Neural cell (in vitro differentiated cells): ENCODE measurements at regions not wholly inside any gene's neighbourhood (a gene's known extent, or its start where the extent isn't known, plus 50 kb on each side); places are given as distances from the start of the nearest gene placed in this dataset.

Experiments
- H2AFZ ChIP-seq: fragments of 200-600, 300-800 bp; sonication (generic), shearing (Covaris generic); 2 replicates; pipeline ENCODE4 v1.6.0; 2014; ENCODE audit warnings: low read depth, mild to moderate bottlenecking, antibody characterized with exemption, low read length, moderate library complexity
- H3F3A ChIP-seq: fragments of 200-600 bp; shearing (Covaris generic); 2 replicates; pipeline ENCODE4 v1.6.1; 2016; ENCODE audit warnings: mild to moderate bottlenecking, moderate library complexity, mixed read lengths, antibody characterized with exemption, low read length; ENCODE audit not compliant: insufficient read depth, poor library complexity, severe bottlenecking
- H3K27ac ChIP-seq: fragments of 200-600, 300-800 bp; sonication (generic), shearing (Covaris generic); 2 replicates; pipeline ENCODE4 v1.5.1; 2014; ENCODE audit warnings: mild to moderate bottlenecking, low read length, moderate library complexity
- H3K27me3 ChIP-seq: fragments of 300-800, 200-600 bp; sonication (generic), shearing (Covaris generic); 2 replicates; pipeline ENCODE4 v1.6.0; 2014; ENCODE audit warnings: mild to moderate bottlenecking, low read depth, low read length, moderate library complexity; ENCODE audit not compliant: insufficient read depth
- H3K36me3 ChIP-seq: fragments of 300-800, 200-600 bp; sonication (generic), shearing (Covaris generic); 2 replicates; pipeline ENCODE4 v1.5.1; 2014; ENCODE audit warnings: mild to moderate bottlenecking, antibody characterized with exemption, low read length, moderate library complexity; ENCODE audit not compliant: insufficient read depth
- H3K4me2 ChIP-seq: fragments of 300-800, 200-600 bp; sonication (generic), shearing (Covaris generic); 2 replicates; pipeline ENCODE4 v1.6.0; 2014; ENCODE audit warnings: mild to moderate bottlenecking, low read length
- H3K4me3 ChIP-seq: fragments of 300-800, 200-600 bp; sonication (generic), shearing (Covaris generic); 2 replicates; pipeline ENCODE4 v1.5.1; 2014; ENCODE audit warnings: mild to moderate bottlenecking, low read length, moderate library complexity
- H3K79me2 ChIP-seq: fragments of 200-600 bp; shearing (Covaris generic); replicated peaks from 2 replicates; pipeline ENCODE4 v1.6.0; 2014; ENCODE audit warnings: mild to moderate bottlenecking, low read length, moderate library complexity; ENCODE audit not compliant: insufficient read depth
- H3K9ac ChIP-seq: fragments of 300-800, 200-600 bp; sonication (generic), shearing (Covaris generic); 2 replicates; pipeline ENCODE4 v1.6.1; 2016; ENCODE audit warnings: mild to moderate bottlenecking, low read length, mixed read lengths
- H3K9me2 ChIP-seq: fragments of 200-600 bp; shearing (Covaris generic); 2 replicates; pipeline ENCODE4 v1.6.1; 2016; ENCODE audit warnings: mild to moderate bottlenecking, low read length, mixed read lengths; ENCODE audit not compliant: insufficient read depth
- H3K9me3 ChIP-seq: fragments of 200-600, 300-800 bp; sonication (generic), shearing (Covaris generic); 2 replicates; pipeline ENCODE4 v1.6.1; 2016; ENCODE audit warnings: mild to moderate bottlenecking, mixed run types, low read length, moderate library complexity, mixed read lengths
- H4K20me1 ChIP-seq: fragments of 200-600 bp; shearing (Covaris generic); 2 replicates; pipeline ENCODE4 v1.6.1; 2016; ENCODE audit warnings: mild to moderate bottlenecking, mixed run types; ENCODE audit not compliant: insufficient read depth
- EP300 ChIP-seq: fragments of 450-650 bp; conservative IDR thresholded peaks from 2 replicates; pipeline ENCODE4 v1.6.1; 2014; ENCODE audit warnings: antibody characterized with exemption, mild to moderate bottlenecking, moderate library complexity; ENCODE audit not compliant: poor library complexity, severe bottlenecking
- POLR2AphosphoS5 ChIP-seq: IDR thresholded peaks from 2 replicates; pipeline ENCODE4 v1.6.1; 2012
- SMC3 ChIP-seq: fragments of 450-650 bp; conservative IDR thresholded peaks from 2 replicates; pipeline ENCODE4 v1.6.1; 2014; ENCODE audit warnings: antibody characterized with exemption, mild to moderate bottlenecking, moderate library complexity; ENCODE audit not compliant: poor library complexity
- TF ChIP-seq, protein P1 (sequence below): fragments of 450-650 bp; IDR thresholded peaks from 2 replicates; pipeline ENCODE4 v1.5.1; 2014; ENCODE audit warnings: antibody characterized with exemption, mild to moderate bottlenecking, moderate library complexity; ENCODE audit not compliant: poor library complexity, severe bottlenecking
- TF ChIP-seq, protein P2 (sequence below): IDR thresholded peaks from 2 replicates; pipeline ENCODE4 v1.6.1; 2012; ENCODE audit warnings: borderline replicate concordance

- TF ChIP-seq EP300: no peak
- TF ChIP-seq, protein P1, sequence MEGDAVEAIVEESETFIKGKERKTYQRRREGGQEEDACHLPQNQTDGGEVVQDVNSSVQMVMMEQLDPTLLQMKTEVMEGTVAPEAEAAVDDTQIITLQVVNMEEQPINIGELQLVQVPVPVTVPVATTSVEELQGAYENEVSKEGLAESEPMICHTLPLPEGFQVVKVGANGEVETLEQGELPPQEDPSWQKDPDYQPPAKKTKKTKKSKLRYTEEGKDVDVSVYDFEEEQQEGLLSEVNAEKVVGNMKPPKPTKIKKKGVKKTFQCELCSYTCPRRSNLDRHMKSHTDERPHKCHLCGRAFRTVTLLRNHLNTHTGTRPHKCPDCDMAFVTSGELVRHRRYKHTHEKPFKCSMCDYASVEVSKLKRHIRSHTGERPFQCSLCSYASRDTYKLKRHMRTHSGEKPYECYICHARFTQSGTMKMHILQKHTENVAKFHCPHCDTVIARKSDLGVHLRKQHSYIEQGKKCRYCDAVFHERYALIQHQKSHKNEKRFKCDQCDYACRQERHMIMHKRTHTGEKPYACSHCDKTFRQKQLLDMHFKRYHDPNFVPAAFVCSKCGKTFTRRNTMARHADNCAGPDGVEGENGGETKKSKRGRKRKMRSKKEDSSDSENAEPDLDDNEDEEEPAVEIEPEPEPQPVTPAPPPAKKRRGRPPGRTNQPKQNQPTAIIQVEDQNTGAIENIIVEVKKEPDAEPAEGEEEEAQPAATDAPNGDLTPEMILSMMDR: peak; percentile 41
Measured at GRCh38 chr5:41636605-41637004, 126.2 kb upstream of the PLCXD3 start.

DNA sequence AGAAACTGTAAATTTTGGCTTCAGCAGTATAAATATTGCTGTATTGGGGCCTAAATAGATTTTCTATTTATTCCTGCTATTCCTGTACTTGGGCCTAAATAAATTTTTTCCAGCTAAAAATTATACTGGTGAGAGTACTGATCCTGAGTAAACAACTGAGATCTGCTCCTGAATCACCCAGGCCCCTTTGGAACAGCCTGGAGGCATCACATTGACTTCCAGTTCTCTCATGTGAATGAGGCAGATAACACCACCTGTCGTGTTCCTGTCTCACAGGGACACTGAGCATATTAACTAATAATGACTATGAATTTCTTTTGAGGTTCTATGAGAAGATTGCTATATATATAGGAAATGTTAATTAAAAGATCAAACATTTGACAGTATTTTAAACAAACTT, 119.5 kb upstream of the PLCXD3 start:
- Histone ChIP-seq H3K27me3 (no peaks in the 10 kb centered on the region), H3K4me2 (no peak overlapping the region), H3K27ac (no peak overlapping the region), H4K20me1 (no peaks in the 10 kb centered on the region), H2AFZ (no peak overlapping the region), H3K9me3 (no peaks in the 10 kb centered on the region), H3K36me3 (no peaks in the 10 kb centered on the region), H3K9ac (no peak overlapping the region), H3F3A (no peaks in the 10 kb centered on the region), H3K9me2 (no peaks in the 10 kb centered on the region), H3K4me3 (no peak overlapping the region), H3K79me2 (no peaks in the 10 kb centered on the region)
- TF ChIP-seq, protein P2, sequence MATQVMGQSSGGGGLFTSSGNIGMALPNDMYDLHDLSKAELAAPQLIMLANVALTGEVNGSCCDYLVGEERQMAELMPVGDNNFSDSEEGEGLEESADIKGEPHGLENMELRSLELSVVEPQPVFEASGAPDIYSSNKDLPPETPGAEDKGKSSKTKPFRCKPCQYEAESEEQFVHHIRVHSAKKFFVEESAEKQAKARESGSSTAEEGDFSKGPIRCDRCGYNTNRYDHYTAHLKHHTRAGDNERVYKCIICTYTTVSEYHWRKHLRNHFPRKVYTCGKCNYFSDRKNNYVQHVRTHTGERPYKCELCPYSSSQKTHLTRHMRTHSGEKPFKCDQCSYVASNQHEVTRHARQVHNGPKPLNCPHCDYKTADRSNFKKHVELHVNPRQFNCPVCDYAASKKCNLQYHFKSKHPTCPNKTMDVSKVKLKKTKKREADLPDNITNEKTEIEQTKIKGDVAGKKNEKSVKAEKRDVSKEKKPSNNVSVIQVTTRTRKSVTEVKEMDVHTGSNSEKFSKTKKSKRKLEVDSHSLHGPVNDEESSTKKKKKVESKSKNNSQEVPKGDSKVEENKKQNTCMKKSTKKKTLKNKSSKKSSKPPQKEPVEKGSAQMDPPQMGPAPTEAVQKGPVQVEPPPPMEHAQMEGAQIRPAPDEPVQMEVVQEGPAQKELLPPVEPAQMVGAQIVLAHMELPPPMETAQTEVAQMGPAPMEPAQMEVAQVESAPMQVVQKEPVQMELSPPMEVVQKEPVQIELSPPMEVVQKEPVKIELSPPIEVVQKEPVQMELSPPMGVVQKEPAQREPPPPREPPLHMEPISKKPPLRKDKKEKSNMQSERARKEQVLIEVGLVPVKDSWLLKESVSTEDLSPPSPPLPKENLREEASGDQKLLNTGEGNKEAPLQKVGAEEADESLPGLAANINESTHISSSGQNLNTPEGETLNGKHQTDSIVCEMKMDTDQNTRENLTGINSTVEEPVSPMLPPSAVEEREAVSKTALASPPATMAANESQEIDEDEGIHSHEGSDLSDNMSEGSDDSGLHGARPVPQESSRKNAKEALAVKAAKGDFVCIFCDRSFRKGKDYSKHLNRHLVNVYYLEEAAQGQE: no peak
- TF ChIP-seq POLR2AphosphoS5: no peak

More at GRCh38 chr5:41636605-41637004, 126.2 kb upstream of the PLCXD3 start:
- Histone ChIP-seq H3K79me2 (no peaks in the 10 kb centered on the region), H3F3A (no peaks in the 10 kb centered on the region), H3K9ac (no peak overlapping the region), H4K20me1 (no peaks in the 10 kb centered on the region), H3K9me3 (no peaks in the 10 kb centered on the region), H2AFZ (no peak overlapping the region), H3K36me3 (no peaks in the 10 kb centered on the region), H3K27me3 (no peaks in the 10 kb centered on the region), H3K4me2 (no peak overlapping the region), H3K4me3 (no peak overlapping the region), H3K9me2 (no peaks in the 10 kb centered on the region), H3K27ac (no peak overlapping the region)

DNA sequence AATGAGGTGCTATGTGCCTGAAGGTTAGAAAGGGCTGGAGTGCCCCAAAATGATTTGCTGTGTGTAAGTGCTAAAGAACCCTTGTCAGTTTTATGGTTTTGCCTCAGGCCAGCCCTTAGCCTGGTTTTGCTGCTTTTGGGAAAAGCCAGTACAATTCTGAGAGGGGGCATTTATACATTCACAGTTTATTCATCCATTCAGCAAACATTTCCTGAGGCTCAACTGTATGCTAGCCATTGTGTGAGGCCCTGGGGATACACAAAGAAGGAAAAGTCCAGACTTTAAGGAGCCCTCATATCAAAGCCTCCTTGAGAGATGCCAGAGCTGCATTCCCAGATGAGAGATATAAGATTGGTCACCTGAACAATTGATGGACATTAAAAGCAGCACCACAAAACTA, 115.2 kb upstream of the PLCXD3 start:
- TF ChIP-seq, protein P1: no peak
- no peak for TF ChIP-seq SMC3
- no peaks in the 10 kb centered on the region for H3K79me2 ChIP-seq
- H3K36me3 ChIP-seq: no peaks in the 10 kb centered on the region
- H3K27me3 ChIP-seq: no peaks in the 10 kb centered on the region
- H3K4me3 ChIP-seq: no peak overlapping the region
- H2AFZ ChIP-seq: no peak overlapping the region
- H3K4me2 ChIP-seq: no peak overlapping the region
- H3K27ac ChIP-seq: no peak overlapping the region
- no peaks in the 10 kb centered on the region for H3F3A ChIP-seq
- no peak overlapping the region for H3K9ac ChIP-seq
- no peaks in the 10 kb centered on the region for H3K9me2 ChIP-seq
- H4K20me1 ChIP-seq: no peaks in the 10 kb centered on the region
- no peaks in the 10 kb centered on the region for H3K9me3 ChIP-seq
